ENCODE measurements at regions not wholly inside any gene's neighbourhood (a gene's known extent, or its start where the extent isn't known, plus 50 kb on each side); places are given as distances from the start of the nearest gene placed in this dataset.

DNA sequence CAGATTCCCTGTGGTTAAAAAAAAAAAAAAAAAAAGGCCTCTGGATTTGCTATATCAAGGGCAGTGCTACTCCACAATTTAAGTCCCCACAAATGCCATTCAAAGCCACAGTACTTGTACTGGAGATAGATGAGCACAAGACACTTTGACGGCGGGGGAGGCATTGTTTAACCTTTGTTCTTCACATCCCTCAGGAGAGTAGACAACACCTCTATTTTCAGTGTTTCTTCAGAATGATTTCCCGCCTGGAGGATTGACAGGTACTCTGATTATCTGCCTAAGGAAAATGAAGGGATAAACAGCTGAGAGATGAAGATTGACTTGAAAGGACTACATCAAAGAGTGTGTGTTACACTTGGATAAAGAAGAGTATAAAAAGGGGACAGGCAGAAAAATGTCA, 58.7 kb downstream of the OTOL1 start:
- no peak for DNase-seq

DNA sequence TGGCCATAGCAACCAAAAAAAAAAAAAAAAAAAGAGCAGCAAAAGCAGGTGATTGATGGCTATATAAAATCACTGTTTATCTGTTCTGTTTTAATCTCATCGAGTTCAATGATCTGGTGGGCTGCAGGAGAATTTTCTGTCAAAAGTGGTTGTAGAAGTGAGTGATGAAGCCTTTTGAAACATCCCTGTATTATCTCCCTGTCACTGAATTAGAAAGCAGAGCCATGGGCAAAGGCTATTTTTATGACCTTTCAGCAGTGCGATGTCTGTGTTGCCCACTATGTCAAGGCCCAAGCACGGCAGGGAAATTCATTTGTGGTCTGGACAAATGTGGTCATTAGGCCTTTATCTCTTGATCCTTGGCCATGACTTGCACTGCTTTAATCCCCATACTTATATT, 59.9 kb downstream of the OTOL1 start:
- no peak for DNase-seq

GRCh38 chr3:161556941-161557340, 60.3 kb downstream of the OTOL1 start:
- no peak for DNase-seq

DNA sequence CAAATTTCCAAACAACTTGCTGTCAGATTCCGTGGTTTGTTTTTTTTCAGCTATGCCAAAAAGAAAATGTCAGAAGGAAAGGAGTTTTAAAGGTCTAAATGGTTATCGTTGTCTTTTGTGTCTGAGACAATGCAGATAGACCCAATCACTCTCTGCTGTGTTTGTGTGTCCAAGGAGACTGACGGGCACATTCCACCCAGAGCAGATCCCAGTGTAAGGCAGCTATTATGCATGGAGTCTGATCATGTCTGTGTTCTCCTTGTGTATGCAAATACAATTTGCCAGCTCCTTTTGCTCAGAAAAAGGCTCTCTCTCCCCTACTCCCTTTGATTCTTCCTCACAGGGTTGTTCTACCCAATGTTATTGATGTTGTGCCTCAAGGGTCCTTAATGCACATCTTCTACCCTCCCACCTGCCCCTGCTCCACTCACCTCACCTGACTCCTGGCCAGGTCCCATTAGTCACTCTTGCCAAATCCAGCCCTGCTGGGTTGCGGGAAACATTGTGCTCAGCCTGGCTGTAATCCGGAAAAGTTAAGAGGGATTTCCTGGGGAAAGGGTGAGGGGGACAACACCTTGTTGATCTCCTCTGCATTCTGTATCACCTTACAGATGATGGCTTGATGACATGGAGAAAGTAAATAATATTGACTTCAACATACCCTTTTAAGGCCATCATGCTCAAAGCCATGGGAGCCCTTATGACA, 61.0 kb downstream of the OTOL1 start:
- no peak for DNase-seq

DNA sequence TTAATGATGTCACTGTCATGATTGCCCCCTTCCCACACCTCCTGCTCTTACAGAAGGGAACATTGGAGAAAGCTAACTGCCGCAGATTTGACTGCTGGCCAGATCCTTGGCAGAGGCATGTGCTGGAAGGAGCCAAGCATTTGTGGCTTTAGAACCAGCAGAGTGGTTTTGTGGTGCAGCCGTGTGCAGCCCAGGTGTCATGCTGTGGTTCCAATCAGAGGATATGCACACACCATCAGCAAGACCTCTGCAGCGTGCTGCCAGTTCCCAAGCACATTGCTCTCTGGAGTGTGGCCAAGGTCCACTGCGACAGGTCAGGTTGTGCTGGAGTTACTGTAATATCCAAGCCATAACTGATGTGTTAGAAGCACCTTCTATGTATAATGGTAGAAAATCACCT, 61.6 kb downstream of the OTOL1 start:
- DNase-seq: no peak

DNA sequence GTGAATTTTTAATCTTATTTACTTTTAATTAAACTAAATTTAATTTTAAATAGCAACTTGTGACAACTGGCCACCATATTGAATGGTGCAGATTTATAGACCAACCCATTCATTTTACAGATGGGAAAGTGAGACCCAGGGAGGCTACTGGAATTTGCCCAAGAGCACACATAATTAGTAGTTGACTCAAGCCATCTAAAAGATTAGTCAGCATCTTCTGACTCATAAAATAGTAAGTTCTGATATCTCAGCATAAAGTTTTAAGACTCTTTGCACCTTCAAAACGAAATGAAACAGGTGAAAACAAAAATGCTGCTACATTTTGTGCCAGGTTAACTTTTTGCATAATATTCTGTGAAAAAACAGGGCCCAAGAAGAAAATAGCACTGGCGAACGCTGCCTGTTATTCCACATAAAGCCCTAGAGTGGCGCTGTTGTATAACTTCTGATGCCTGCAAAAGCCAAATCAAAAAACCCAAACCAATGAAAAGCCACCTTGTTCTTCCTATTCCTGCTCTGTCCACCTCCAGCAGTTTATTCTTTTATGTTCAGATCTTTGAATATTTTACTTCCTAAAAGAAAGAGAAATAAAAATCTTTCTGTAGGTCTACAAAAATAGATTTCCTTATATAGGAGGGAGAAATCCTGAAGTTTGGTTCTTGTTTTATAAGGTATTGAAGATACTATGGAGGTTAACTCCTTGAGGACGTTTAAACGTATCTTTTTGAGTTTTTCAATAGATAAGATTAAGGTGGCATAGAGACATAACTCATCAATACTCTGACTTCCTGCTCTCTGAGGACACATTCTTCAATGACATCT, 62.8 kb downstream of the OTOL1 start:
- peak; percentile 17 for DNase-seq

GRCh38 chr3:161560008-161560637, 63.5 kb downstream of the OTOL1 start:
- DNase-seq: peak; percentile 51

- no peak for DNase-seq
These were observed 71.2 kb downstream of the OTOL1 start for GRCh38 chr3:161567577-161568361.

DNA sequence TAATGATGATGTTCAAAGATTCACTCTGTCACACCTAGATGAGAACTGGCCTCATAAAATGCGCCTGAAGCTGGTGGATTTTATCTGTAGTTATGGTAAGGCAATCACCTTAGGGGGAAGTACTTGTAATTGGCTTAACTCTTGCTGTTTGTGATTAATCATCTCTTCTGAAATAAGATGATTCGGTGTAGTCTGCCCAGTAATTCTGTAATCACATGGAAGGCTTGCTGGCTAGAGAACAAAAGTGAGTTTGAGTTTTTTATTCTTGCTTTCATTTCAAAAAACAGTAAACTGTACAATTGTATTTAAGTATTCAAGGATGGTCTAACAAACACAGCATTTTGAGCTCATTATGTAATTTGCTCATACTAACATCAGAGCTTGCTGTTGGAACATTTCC, 72.1 kb downstream of the OTOL1 start:
- DNase-seq: no peak

DNA sequence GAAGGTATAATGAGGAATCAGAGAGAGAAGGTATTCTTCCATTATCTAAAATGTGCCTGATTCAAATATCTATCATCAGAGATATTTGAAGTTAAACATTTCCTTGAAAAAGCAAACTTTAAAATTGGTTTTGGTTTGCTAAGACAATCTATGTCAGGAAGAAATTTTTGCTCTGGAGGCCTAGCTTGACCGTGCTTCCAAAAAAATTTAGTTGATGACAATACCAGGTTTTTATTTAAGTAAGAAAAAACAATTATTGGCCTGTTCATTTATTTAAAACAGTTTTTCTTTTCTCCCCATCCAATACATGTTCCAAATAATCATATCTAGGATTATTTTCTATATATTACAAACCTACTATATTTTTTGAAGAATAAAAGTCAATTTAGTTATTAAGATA, 75.3 kb downstream of the OTOL1 start:
- no peak for DNase-seq

DNA sequence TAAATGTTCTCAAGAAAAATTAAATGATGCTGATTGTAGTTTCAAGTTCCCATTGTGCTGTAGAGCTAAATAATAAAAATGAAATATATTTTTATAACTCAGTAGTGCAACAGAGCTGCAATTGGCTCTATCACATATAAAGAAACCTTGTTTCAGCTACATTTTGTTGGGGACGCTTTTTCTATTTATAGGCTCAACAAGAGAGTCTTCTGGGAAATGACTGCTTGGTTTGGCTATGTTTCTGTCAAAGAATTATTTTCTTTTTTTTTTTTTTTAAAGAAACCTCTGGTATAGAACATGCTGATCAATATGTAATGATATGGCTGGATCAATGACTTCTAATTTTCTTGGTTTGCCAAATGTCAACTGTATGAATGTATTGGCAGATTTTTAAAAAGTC, 76.5 kb downstream of the OTOL1 start:
- no peak for DNase-seq

DNA sequence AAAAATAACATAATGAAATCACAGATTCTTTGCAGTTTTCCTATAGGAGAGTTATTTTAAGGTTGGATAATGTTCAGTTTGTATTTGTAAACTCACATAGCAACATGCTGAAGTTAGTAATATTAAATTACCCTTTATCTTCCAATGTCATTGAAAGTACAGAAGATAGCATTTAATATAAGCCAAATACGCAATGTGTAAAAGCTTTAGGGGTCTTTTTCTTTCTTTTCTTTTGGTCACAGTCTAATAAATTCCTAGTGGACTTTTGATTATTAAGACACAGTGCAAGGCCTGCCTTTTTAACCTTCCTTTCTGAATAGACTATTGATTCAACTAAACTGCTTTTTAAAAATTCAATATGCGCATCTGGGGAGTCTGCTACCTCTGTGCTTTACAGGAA, 79.3 kb downstream of the OTOL1 start:
- no peak for DNase-seq

DNA sequence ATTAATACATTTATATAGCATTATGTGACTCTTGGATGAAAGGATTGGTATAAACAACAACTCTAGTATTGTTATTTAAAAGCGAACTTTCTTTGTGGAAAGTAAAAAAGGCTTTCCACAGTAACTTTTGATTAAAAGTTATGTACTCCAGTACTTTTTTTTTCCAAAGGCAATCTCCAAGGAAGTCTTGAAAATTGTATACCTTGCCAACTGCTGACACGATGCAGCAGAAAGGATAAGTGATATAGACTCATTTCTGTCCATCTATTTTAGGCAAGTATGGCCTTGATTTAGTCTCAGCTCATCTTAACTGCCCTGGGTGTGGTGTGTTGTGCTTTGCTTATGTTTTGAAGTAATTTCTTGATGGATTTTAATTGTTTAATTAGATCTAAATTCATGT, 79.7 kb downstream of the OTOL1 start:
- DNase-seq: no peak

DNA sequence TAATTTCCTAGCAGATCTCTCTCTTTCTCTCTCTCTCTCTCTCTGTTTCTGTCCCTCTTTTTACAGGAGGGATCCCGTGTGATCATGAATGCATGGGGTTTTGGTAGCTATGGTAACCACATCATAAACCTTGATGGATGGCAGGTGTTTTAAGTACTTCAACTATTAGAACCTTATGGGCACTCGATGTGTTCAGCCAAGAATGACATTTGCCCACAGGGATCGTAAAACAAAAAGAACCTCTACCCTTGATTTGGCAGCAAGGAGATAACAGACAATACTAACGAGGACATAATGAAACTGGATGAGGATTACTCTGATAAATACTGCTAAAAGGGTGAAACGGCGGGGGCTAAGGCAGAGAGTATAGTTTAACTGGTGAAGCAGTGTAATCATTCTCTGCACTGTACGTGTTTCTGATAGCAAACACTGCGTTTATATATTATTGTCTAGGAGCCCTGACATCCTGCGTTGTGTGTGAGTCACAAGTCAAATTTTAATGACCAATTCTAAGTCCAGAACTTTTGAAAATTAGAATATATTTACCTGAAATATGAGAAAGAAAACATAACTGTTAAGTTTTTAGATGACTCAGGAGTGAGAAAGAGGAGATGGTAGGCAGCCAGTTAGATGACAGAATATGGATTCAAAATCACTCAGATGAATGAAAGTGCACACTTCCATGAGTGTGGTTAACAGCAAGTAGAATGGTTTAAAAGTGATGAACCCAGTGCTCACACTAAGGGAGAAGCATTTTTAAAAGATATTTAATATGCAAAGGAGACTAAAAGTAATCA, 80.3 kb downstream of the OTOL1 start:
- DNase-seq: no peak

- no peak for DNase-seq
These were observed 81.1 kb downstream of the OTOL1 start for GRCh38 chr3:161577662-161578061.

DNA sequence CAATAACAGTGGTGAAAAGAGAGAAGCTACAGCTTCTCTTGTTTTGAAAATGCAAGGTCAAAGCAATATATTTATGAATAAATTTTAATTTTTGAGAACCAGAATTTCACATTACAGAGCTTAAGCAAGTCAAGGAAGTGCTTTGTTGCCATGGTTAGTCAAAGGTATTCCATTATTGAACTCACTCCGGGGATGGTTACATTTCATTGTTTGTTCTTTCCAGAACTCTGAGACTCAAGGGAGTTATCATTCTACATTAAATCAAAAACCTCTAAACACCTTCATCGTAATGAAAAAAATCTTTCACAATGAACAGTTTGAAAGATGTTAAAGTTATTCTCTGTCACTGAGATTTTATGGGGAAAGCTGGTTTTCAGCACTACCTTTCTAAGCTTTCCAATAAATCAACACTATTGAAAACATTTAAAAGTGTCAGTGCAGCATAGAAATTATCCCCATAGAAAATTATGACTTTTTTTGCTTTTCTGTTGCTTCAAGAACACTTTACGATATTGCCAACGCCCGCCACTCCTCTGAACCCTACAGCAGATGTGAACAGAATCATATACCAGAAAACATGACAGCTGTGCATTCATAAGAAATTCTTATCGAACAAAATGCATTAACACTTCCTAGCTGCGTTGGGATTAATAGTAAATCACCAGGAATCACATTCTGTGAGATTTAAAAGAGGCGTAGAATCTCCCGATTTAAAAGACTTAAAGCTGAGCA, 83.0 kb downstream of the OTOL1 start:
- DNase-seq: no peak

- no peak for DNase-seq
These were observed 89.3 kb downstream of the OTOL1 start for GRCh38 chr3:161585922-161586321.

DNA sequence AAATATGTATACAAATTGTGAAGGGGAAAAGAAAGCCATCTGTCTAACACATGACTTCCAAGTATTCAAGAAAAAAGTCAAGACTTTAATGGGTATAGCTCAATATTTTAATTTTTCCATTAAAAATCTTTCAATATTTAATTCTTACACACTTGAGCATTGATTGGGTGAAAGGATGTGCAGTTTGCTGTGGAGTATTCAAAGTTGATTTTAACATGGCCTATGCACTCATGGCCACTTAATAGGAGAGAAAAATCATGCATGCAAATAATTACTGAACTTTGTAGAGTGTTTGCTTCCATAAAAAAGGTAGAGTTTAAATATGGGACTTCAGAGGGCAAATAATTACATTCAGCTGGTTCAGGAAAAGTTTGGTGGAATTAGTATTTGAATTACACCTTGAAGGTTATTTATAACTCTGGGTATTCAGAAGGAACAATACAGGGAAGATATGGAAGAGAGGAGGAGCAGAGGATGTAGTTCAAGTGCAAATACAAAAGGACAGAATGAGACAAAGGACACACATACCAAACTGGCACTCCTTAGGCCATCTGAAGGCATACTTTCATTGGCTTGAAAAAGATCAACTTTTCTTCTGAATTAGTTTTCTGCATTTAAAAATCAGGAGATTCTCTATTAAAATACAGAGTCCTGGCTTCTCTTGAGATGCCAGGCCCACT, 90.1 kb downstream of the OTOL1 start:
- no peak for DNase-seq

DNA sequence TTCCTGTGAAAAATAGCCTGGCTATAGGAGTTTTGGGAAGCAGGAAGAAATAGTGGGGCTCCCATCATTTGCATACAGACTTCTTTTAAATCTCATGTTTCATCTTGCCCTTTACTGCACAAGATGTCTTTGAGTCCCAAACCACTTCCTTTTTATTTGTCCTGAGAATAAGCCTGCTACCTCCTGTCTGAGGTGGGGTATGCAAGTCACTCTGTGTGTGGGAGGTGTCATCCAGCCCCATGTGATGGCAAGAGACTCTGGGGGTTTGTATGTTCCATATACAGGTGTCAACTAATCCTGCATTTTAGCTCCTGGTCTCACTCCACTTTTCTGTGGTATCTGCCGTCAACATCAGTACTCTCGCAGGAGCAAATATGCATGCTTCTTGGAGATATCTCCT, 102.0 kb downstream of the OTOL1 start:
- no peak for DNase-seq

DNA sequence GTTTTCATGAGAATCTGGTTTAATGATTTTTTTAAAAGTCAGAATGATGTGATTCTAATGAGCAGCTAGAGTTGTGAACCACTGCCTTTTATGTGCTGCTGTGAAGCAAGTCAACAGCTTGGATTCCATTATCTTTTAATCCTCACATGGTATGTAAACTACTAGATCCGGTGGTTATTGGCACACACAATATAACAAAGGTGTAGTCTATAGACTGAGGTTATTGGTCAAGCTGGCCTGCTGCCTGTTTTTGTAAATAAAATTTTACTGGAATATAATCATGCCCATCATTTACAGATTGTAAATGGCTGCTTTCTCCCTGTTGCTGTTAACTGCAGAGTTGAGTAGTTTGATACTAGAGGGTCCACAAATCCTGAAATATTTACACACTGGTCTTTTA, 103.1 kb downstream of the OTOL1 start:
- no peak for DNase-seq

GRCh38 chr3:161600173-161600572, 103.6 kb downstream of the OTOL1 start:
- no peak for DNase-seq

Measured in occipital lobe (tissue), 1 donor.